CD4-positive, alpha-beta T cell treated with Interleukin-4 for 1 hour (primary cell): ENCODE measurements at regions not wholly inside any gene's neighbourhood (a gene's known extent, or its start where the extent isn't known, plus 50 kb on each side); places are given as distances from the start of the nearest gene placed in this dataset.
"Not testable (repeated sequence)": the region's sequence is repeated elsewhere in the genome, so short reads cannot be mapped to it uniquely, and the experiment has no call there.

Experiments used
- DNase-seq, 2 donors: peaks; one replicate each; pipeline ENCODE4 v3.0.0-alpha.2; 2020 to 2022

DNA sequence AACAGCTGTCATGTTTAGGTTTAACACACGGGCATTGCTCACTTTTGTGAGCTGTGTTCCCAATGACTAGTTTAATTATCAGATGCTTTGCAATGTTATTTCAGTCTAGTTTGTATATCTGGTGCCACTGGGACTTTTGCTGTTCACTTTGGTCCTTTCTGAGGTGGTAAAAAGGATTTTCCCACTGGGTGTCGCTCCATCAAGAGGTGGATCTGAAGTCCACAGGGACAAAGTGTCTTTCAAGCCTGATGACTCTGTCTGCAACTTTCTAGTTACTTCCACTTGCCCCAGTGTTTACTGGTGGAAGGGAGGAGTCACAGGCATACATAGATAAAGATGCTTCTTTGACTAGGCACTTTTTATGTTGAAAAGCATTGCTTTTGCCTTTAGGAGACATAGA lies 242.2 kb downstream of the HGF start:
- DNase-seq, result no peak

- no peak for DNase-seq
Measured at GRCh38 chr7:81526971-81527370, 242.9 kb downstream of the HGF start.

GRCh38 chr7:81525841-81526240 lies 244.0 kb downstream of the HGF start:
- DNase-seq, result no peak

DNA sequence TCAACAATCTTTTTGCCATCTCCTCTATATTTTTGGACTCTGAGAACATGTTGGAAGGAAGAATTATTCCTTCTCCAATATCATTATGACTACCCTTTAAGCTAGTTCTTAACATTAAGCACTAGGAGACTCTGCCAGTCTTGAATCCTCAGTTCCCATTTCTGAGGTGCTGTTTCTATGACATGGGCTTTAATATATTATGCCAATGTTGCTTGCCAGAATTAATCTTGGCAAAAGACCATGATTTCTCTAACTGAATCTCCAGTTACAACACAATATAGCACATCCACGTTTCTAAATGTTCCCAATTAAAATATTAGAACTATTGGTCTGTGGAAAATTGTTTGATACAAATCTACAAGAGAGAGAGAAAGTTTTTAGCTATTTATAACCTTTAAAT lies 250.0 kb downstream of the HGF start:
- DNase-seq, result no peak

- no peak for DNase-seq
Measured at GRCh38 chr7:81516898-81517297, 252.9 kb downstream of the HGF start.

DNA sequence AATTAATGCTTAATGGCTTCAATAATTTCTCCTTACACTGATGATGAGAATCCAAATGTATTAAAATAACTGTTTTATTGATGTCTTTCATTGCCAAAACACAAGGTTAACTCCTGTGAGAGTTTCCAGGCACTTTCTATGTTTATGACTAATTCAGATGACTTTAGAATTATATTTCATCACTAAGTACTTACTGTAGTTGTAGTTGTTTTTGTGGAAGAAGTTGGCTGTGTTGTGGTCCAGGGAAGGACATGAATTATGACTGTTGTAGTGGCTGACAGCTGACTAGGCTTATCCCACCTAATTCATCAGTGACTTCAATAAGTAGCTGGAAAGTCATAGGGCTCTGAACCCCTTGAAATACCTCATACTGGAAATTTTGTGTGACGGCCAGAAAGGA lies 254.8 kb downstream of the HGF start:
- DNase-seq, result no peak

- DNase-seq, result no peak
Measured at GRCh38 chr7:81514546-81514945, 255.3 kb downstream of the HGF start.

GRCh38 chr7:81510122-81510521 lies 259.7 kb downstream of the HGF start:
- DNase-seq, result no peak

GRCh38 chr7:81507221-81507620 lies 262.6 kb downstream of the HGF start:
- no peak for DNase-seq

GRCh38 chr7:81506609-81507008 lies 263.2 kb downstream of the HGF start:
- no peak for DNase-seq

DNA sequence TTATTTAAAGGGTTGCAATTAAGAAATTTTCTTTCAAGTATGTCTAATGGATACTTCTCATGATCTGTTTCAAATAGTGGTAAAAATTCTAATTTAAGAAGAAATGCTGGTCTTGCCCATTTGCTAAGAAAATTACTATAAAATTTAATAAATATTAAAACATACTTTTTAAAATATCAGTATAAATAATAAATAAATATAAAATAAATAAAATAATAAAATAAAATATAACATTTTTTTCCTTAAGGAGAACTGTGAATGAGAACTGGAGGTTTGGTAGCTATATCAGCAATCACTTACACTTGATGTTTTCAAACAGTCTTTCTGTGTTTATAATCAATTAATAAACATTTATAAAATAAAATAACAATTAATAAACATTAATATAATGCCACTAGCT lies 266.1 kb downstream of the HGF start:
- DNase-seq, result no peak

GRCh38 chr7:81503336-81503735 lies 266.5 kb downstream of the HGF start:
- DNase-seq, result no peak

- DNase-seq, result no peak
Measured at GRCh38 chr7:81501220-81501619, 268.6 kb downstream of the HGF start.

DNA sequence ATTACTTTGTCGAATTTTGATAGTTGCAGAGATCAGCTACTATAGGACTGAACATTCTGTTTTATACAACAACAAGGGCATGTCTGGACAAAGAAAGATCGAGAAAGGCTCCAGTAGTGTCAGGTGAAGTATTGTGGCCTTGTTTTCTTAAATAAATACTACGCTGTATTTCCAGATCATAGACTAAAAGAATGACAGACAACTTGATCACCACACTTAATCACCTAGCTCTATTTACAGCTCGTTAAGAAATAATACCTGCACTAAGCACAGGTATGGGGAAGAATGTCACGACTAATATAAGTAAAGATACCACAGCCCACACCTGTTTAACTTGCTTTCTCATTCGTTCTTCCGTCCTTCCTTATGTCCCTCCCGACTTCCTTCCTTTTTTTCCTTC lies 269.2 kb downstream of the HGF start:
- no peak for DNase-seq

DNA sequence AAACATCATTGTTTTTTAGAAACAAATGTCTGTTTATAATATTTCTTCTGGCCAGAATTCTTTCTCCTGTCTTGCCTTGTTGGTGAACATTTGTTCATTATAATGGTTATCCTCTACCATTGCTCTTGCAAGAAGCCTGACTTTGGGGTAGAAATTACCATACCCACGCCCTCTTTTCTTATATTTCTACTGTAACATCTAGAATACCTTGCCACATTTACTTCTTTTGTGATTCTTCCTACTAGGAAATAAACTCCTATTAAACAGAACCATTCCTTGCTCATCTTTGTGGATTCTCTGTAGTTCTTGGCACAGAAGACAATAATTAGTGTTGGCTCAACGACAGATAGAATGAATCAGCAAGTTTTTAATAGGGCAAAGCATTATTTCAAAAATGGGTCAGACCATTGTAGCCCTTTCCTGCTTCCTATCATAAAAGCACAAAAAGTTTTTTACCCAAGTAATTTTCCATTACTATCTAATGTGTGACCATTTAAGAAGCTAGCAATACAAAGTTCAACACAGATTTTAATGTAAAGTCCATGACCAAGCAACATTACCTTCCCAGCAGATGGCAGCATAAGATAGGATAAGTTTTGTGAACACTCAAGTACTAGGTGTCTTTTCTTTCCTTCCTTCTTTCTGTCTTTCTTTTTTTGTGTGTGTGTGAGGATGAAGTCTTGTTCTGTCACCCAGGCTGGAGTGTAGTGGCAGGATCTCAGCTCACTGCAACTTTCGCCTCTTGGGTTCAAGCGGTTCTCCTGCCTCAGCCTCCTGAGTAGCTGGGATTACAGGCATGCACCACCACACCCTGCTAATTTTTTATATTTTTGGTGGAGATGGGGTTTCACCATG lies 270.4 kb downstream of the HGF start:
- DNase-seq, result no peak

DNA sequence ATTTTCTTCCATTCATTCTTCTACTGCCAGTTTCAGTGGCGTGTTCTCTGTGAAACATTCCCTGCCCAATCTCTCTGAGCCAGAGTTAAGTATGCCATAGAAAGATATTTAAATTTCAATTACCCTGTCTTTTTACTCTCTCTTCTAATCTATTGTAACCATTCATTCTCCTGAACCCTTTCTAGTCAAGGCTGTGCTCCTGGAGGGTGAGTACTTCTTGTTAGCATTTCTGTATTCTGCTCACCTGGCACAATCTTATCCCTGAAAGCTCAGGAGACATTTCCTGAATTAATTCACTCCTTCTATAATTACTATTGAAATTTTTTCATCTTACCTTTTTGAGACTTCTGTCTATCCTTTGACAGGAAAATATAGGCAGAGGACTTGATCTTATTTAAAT lies 271.7 kb downstream of the HGF start:
- DNase-seq, result no peak

GRCh38 chr7:81492910-81493309 lies 276.9 kb downstream of the HGF start:
- DNase-seq, result no peak

- no peak for DNase-seq
Measured at GRCh38 chr7:81492240-81492639, 277.6 kb downstream of the HGF start.

DNA sequence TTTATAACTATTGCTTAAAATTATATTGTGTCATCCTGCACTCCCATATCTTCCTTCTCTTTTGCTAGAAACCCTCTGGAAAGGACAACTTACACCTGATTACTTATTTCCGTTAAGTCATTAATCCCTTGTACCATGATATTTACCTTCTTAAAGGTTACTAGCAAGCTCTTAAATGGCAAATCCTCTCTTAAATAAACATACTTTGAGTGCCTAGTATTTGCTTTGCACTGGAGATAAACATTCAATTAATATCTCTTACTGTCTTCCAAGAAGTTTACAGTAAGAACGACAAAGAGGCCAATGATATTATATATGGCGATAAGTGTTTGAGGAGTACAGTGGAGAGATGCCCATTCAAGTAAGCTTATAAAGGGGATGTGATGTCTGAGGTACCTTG lies 278.3 kb downstream of the HGF start:
- no peak for DNase-seq

- no peak for DNase-seq
Measured at GRCh38 chr7:81488210-81488609, 281.6 kb downstream of the HGF start.

- peak in 1 of 2 donors; percentile 33 for DNase-seq
Measured at GRCh38 chr7:81487516-81487915, 282.3 kb downstream of the HGF start.

DNA sequence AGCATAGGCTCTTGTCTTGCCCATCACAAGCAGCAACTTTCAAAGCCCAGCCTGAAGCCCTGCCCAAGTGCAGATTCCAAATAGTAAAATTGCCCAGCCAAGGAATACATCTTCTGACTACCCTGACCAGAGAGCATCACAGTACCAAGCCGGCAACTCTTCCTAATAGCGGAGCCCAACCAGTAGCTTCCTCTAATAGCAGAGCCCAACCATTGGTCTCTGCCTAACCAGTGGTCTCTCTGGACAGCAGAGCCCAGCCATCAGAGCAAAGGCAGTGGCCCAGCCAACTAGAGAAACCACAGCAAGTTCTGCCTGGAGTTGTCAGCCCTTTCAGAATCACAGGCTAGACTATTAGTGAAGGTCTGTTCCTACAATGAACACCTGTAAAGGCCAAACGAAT lies 285.6 kb downstream of the HGF start:
- no peak for DNase-seq

DNA sequence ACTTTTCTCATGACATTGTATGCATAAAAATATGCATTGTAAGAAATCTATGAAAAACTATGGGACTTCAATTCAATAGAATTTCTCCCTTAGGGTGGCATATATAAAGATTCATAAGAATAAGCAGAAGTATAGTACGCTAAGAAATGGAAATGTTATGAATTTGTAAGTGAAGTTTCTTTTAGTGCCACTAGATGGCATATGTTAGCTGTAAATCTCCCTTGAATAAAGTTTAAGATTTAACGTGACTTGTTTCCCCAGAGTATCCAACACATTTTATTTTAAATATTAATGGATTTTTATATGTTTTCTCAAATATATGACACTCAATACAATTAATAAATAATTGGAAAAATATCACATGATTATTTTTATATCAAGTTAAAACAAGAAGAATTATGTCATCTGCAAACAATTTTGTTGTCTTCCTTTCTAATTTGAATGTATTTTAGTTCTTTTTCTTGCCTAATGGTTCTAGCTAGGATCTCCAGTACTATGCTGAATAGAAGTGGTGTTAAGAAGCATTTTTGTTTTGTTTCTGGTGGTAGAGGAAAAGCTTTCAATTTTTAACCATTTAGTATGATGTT lies 287.2 kb downstream of the HGF start:
- no peak for DNase-seq

- DNase-seq, result no peak
Measured at GRCh38 chr7:81478664-81479063, 291.2 kb downstream of the HGF start.

DNA sequence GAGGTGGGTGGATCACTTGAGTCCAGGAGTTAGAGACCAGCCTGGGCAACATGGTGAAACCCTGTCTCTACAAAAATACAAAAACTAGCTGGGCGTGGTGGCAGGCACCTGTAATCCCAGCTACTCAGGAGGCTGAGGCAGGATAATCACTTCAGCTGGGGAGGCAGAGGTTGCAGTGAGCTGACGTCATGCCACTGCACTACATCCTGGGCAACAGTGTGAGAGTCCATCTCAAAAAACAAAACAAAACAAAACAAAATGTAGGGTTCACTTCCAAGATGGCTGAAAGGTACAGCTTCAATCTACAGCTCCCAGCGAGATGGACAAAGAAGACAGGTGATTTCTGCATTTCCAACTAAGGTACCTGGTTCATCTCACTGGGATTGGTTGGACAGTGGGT lies 291.6 kb downstream of the HGF start:
- DNase-seq, result not testable (repeated sequence)
